22Rv1 (cell line): ENCODE measurements at regions not wholly inside any gene's neighbourhood (a gene's known extent, or its start where the extent isn't known, plus 50 kb on each side); places are given as distances from the start of the nearest gene placed in this dataset.

Source experiments
- CTCF ChIP-seq: fragments of 450-650 bp; IDR thresholded peaks from 2 replicates; pipeline ENCODE4 v1.5.1; 2017; ENCODE audit warnings: mild to moderate bottlenecking
- ZFX ChIP-seq: fragments of 450-650 bp; IDR thresholded peaks from 2 replicates; pipeline ENCODE4 v1.6.1; 2017; ENCODE audit warnings: antibody characterized with exemption, borderline replicate concordance

GRCh38 chr7:121537031-121537430, 140.9 kb upstream of the FAM3C start:
- TF ChIP-seq CTCF = no peak
- TF ChIP-seq ZFX = no peak
